ENCODE measurements at regions not wholly inside any gene's neighbourhood (a gene's known extent, or its start where the extent isn't known, plus 50 kb on each side); places are given as distances from the start of the nearest gene placed in this dataset.

- H3K9me3 Mint-ChIP-seq: peaks cover 7% of the 10 kb centered on the region
- no peak for DNase-seq (ENCODE audit: low spot score in 2 of 2, unreplicated experiment in 2 of 2)
- peaks cover 21% of the 10 kb centered on the region for H3K27me3 Mint-ChIP-seq (ENCODE audit: low read depth)
- no peak overlapping the region for H3K4me3 Mint-ChIP-seq
- H3K27ac Mint-ChIP-seq: no peak overlapping the region
- no peak for TF ChIP-seq CTCF (IDR thresholded peaks at IDR 0.05; ENCODE audit: unreplicated experiment)
- H3K4me1 Mint-ChIP-seq: no peaks in the 10 kb centered on the region
- no peaks in the 10 kb centered on the region for H3K36me3 Mint-ChIP-seq
These were observed 76.1 kb upstream of the CDH5 start for GRCh38 chr16:66290431-66290830.

- H3K36me3 Mint-ChIP-seq: no peaks in the 10 kb centered on the region
- H3K27me3 Mint-ChIP-seq (ENCODE audit: low read depth): peaks cover 21% of the 10 kb centered on the region
- no peak overlapping the region for H3K4me3 Mint-ChIP-seq
- TF ChIP-seq CTCF (IDR thresholded peaks at IDR 0.05; ENCODE audit: unreplicated experiment): no peak
- H3K9me3 Mint-ChIP-seq: peaks cover 10% of the 10 kb centered on the region
- H3K4me1 Mint-ChIP-seq: no peaks in the 10 kb centered on the region
- H3K27ac Mint-ChIP-seq: no peak overlapping the region
- DNase-seq (ENCODE audit: low spot score in 2 of 2, unreplicated experiment in 2 of 2): peak in 1 of 2 experiments; percentile 9
These were observed 76.5 kb upstream of the CDH5 start for GRCh38 chr16:66289986-66290385.

- Mint-ChIP-seq H3K4me3 (no peak overlapping the region), H3K27ac (no peak overlapping the region), H3K36me3 (no peaks in the 10 kb centered on the region), H3K4me1 (no peaks in the 10 kb centered on the region), H3K27me3 (ENCODE audit: low read depth) (peaks cover 16% of the 10 kb centered on the region), H3K9me3 (peaks cover 10% of the 10 kb centered on the region)
- TF ChIP-seq CTCF (IDR thresholded peaks at IDR 0.05; ENCODE audit: unreplicated experiment): no peak
- peak in 1 of 2 experiments; percentile 29 for DNase-seq (ENCODE audit: low spot score in 2 of 2, unreplicated experiment in 2 of 2)
These were observed 77.3 kb upstream of the CDH5 start for GRCh38 chr16:66289051-66289680.

GRCh38 chr16:66287926-66288325 is 78.6 kb upstream of the CDH5 start:
- H3K27me3 Mint-ChIP-seq (ENCODE audit: low read depth): peaks cover 9% of the 10 kb centered on the region
- H3K36me3 Mint-ChIP-seq: no peaks in the 10 kb centered on the region
- peak in 1 of 2 experiments; percentile 19 for DNase-seq (ENCODE audit: low spot score in 2 of 2, unreplicated experiment in 2 of 2)
- peaks cover 10% of the 10 kb centered on the region for H3K9me3 Mint-ChIP-seq
- no peak overlapping the region for H3K4me3 Mint-ChIP-seq
- H3K4me1 Mint-ChIP-seq: no peaks in the 10 kb centered on the region
- TF ChIP-seq CTCF (IDR thresholded peaks at IDR 0.05; ENCODE audit: unreplicated experiment): no peak
- H3K27ac Mint-ChIP-seq: no peak overlapping the region

- no peaks in the 10 kb centered on the region for H3K4me1 Mint-ChIP-seq
- no peak for DNase-seq (ENCODE audit: low spot score in 2 of 2, unreplicated experiment in 2 of 2)
- H3K9me3 Mint-ChIP-seq: peaks cover 10% of the 10 kb centered on the region
- no peak overlapping the region for H3K4me3 Mint-ChIP-seq
- no peak overlapping the region for H3K27ac Mint-ChIP-seq
- H3K27me3 Mint-ChIP-seq (ENCODE audit: low read depth): peaks cover 4% of the 10 kb centered on the region
- no peaks in the 10 kb centered on the region for H3K36me3 Mint-ChIP-seq
- TF ChIP-seq CTCF (IDR thresholded peaks at IDR 0.05; ENCODE audit: unreplicated experiment): no peak
These were observed 79.1 kb upstream of the CDH5 start for GRCh38 chr16:66287416-66287815.

- peaks cover 1% of the 10 kb centered on the region for H3K27me3 Mint-ChIP-seq (ENCODE audit: low read depth)
- H3K36me3 Mint-ChIP-seq: no peaks in the 10 kb centered on the region
- TF ChIP-seq CTCF (IDR thresholded peaks at IDR 0.05; ENCODE audit: unreplicated experiment): no peak
- peak in 1 of 2 experiments; percentile 17 for DNase-seq (ENCODE audit: low spot score in 2 of 2, unreplicated experiment in 2 of 2)
- H3K4me3 Mint-ChIP-seq: no peak overlapping the region
- peaks cover 16% of the 10 kb centered on the region for H3K9me3 Mint-ChIP-seq
- H3K27ac Mint-ChIP-seq: no peak overlapping the region
- H3K4me1 Mint-ChIP-seq: no peaks in the 10 kb centered on the region
These were observed 80.0 kb upstream of the CDH5 start for GRCh38 chr16:66286527-66286926.

Measured in mesothelial cell of epicardium (in vitro differentiated cells).